HepG2 (cell line): ENCODE measurements at regions not wholly inside any gene's neighbourhood (a gene's known extent, or its start where the extent isn't known, plus 50 kb on each side); places are given as distances from the start of the nearest gene placed in this dataset.
A peak's percentile ranks its signal among the peaks of the same experiment; 100 is the strongest.

Experiments
- HDAC1 ChIP-seq: sonication (generic); formaldehyde crosslinking; IDR thresholded peaks from 2 replicates; pipeline ENCODE4 v1.5.1; 2020; ENCODE audit warnings: mild to moderate bottlenecking, missing genetic modification reagents
- HMG20A ChIP-seq: IDR thresholded peaks from 2 replicates; pipeline ENCODE4 v1.6.1; 2016; ENCODE audit warnings: borderline replicate concordance
- IRF2 ChIP-seq: IDR thresholded peaks from 2 replicates; pipeline ENCODE4 v1.6.1; 2018; ENCODE audit warnings: missing genetic modification reagents, missing compliant biosample characterization
- LCORL ChIP-seq, 2 experiments: fragments of 450-650 bp in 1 of 2; sonication (generic) in 1 of 2; formaldehyde crosslinking in 1 of 2; IDR thresholded peaks; 2 replicates each; pipeline versions ENCODE4 v1.5.0 to v1.6.1; 2017 to 2020; ENCODE audit warnings: antibody characterized with exemption in 1 of 2, missing genetic modification reagents in 1 of 2
- ONECUT2 ChIP-seq: sonication (generic); formaldehyde crosslinking; IDR thresholded peaks from 2 replicates; pipeline ENCODE4 v1.4.0; 2020; ENCODE audit warnings: missing genetic modification reagents
- SNAPC2 ChIP-seq: sonication (generic); formaldehyde crosslinking; IDR thresholded peaks from 2 replicates; pipeline ENCODE4 v1.8.1; 2022; ENCODE audit warnings: mild to moderate bottlenecking, missing genetic modification reagents
- ZFAT ChIP-seq: sonication (generic); formaldehyde crosslinking; conservative IDR thresholded peaks from 2 replicates; pipeline ENCODE4 v1.8.1; 2023; ENCODE audit warnings: missing genetic modification reagents, inconsistent platforms
- ZNF17 ChIP-seq: sonication (generic); formaldehyde crosslinking; IDR thresholded peaks from 2 replicates; pipeline ENCODE4 v1.5.0; 2020; ENCODE audit warnings: mild to moderate bottlenecking, missing genetic modification reagents
- ZNF501 ChIP-seq: sonication (generic); formaldehyde crosslinking; IDR thresholded peaks from 2 replicates; pipeline ENCODE4 v1.5.1; 2020; ENCODE audit warnings: mild to moderate bottlenecking, moderate library complexity, missing genetic modification reagents
- TF ChIP-seq, protein P1 (sequence below): sonication (generic); formaldehyde crosslinking; IDR thresholded peaks from 2 replicates; pipeline ENCODE4 v1.5.1; 2020; ENCODE audit warnings: mild to moderate bottlenecking, missing genetic modification reagents, borderline replicate concordance
- TF ChIP-seq, protein P2 (sequence below), 2 experiments: IDR thresholded peaks; 2 replicates each; pipeline ENCODE4 v1.6.1; 2011 to 2012; ENCODE audit warnings: low read length in 2 of 2, borderline replicate concordance in 1 of 2, low read depth in 1 of 2, mild to moderate bottlenecking in 1 of 2, moderate library complexity in 1 of 2
- TF ChIP-seq, protein P3 (sequence below): sonication (generic); formaldehyde crosslinking; conservative IDR thresholded peaks from 2 replicates; pipeline ENCODE4 v1.8.1; 2023; ENCODE audit warnings: missing genetic modification reagents
- TF ChIP-seq, protein P4 (sequence below): sonication (generic); formaldehyde crosslinking; IDR thresholded peaks from 2 replicates; pipeline ENCODE4 v1.4.0; 2020; ENCODE audit warnings: mild to moderate bottlenecking, missing genetic modification reagents
- TF ChIP-seq, protein P5 (sequence below): sonication (generic); formaldehyde crosslinking; IDR thresholded peaks from 2 replicates; pipeline ENCODE4 v1.4.0; 2020; ENCODE audit warnings: missing genetic modification reagents

DNA sequence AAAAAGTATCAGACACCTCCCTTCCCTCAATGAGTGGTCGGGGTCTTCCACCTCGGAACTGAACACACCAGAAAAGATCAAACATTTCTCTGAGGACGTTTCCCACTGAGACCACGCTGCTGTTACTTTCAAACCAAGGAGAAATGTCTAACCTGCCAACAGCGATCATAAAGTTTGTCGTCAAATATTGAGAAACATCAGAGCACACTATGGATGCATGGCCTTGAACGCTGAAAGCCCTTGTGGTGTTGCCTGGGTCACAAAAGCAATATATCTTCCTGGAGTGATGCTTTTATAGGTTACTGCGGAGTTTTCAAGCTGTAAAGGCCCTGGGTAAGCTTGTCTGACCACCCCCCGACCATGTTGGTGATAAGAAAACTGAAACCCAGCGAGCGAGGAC is 70.2 kb upstream of the ID2 start (continued):
- TF ChIP-seq, protein P1, sequence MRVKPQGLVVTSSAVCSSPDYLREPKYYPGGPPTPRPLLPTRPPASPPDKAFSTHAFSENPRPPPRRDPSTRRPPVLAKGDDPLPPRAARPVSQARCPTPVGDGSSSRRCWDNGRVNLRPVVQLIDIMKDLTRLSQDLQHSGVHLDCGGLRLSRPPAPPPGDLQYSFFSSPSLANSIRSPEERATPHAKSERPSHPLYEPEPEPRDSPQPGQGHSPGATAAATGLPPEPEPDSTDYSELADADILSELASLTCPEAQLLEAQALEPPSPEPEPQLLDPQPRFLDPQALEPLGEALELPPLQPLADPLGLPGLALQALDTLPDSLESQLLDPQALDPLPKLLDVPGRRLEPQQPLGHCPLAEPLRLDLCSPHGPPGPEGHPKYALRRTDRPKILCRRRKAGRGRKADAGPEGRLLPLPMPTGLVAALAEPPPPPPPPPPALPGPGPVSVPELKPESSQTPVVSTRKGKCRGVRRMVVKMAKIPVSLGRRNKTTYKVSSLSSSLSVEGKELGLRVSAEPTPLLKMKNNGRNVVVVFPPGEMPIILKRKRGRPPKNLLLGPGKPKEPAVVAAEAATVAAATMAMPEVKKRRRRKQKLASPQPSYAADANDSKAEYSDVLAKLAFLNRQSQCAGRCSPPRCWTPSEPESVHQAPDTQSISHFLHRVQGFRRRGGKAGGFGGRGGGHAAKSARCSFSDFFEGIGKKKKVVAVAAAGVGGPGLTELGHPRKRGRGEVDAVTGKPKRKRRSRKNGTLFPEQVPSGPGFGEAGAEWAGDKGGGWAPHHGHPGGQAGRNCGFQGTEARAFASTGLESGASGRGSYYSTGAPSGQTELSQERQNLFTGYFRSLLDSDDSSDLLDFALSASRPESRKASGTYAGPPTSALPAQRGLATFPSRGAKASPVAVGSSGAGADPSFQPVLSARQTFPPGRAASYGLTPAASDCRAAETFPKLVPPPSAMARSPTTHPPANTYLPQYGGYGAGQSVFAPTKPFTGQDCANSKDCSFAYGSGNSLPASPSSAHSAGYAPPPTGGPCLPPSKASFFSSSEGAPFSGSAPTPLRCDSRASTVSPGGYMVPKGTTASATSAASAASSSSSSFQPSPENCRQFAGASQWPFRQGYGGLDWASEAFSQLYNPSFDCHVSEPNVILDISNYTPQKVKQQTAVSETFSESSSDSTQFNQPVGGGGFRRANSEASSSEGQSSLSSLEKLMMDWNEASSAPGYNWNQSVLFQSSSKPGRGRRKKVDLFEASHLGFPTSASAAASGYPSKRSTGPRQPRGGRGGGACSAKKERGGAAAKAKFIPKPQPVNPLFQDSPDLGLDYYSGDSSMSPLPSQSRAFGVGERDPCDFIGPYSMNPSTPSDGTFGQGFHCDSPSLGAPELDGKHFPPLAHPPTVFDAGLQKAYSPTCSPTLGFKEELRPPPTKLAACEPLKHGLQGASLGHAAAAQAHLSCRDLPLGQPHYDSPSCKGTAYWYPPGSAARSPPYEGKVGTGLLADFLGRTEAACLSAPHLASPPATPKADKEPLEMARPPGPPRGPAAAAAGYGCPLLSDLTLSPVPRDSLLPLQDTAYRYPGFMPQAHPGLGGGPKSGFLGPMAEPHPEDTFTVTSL (CRISPR knock-in tag): peak; percentile 60; the same call in 1 of the 2 replicates
- TF ChIP-seq, protein P2, sequence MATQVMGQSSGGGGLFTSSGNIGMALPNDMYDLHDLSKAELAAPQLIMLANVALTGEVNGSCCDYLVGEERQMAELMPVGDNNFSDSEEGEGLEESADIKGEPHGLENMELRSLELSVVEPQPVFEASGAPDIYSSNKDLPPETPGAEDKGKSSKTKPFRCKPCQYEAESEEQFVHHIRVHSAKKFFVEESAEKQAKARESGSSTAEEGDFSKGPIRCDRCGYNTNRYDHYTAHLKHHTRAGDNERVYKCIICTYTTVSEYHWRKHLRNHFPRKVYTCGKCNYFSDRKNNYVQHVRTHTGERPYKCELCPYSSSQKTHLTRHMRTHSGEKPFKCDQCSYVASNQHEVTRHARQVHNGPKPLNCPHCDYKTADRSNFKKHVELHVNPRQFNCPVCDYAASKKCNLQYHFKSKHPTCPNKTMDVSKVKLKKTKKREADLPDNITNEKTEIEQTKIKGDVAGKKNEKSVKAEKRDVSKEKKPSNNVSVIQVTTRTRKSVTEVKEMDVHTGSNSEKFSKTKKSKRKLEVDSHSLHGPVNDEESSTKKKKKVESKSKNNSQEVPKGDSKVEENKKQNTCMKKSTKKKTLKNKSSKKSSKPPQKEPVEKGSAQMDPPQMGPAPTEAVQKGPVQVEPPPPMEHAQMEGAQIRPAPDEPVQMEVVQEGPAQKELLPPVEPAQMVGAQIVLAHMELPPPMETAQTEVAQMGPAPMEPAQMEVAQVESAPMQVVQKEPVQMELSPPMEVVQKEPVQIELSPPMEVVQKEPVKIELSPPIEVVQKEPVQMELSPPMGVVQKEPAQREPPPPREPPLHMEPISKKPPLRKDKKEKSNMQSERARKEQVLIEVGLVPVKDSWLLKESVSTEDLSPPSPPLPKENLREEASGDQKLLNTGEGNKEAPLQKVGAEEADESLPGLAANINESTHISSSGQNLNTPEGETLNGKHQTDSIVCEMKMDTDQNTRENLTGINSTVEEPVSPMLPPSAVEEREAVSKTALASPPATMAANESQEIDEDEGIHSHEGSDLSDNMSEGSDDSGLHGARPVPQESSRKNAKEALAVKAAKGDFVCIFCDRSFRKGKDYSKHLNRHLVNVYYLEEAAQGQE (IDR thresholded peaks at IDR 0.05; ENCODE audit: borderline replicate concordance in 1 of 2, low read depth in 1 of 2, low read length in 2 of 2): peak in 1 of 2 experiments; percentile 8; a peak in 1 of 4 replicates
- TF ChIP-seq, protein P3, sequence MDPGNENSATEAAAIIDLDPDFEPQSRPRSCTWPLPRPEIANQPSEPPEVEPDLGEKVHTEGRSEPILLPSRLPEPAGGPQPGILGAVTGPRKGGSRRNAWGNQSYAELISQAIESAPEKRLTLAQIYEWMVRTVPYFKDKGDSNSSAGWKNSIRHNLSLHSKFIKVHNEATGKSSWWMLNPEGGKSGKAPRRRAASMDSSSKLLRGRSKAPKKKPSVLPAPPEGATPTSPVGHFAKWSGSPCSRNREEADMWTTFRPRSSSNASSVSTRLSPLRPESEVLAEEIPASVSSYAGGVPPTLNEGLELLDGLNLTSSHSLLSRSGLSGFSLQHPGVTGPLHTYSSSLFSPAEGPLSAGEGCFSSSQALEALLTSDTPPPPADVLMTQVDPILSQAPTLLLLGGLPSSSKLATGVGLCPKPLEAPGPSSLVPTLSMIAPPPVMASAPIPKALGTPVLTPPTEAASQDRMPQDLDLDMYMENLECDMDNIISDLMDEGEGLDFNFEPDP (CRISPR knock-in tag): no peak
- TF ChIP-seq HDAC1 (CRISPR knock-in tag) (0 out of 2 replicates have a peak, but pooled peaks have one; percentile 60), HMG20A (CRISPR knock-in tag) (peak; percentile 90), LCORL (IDR thresholded peaks at IDR 0.05) (no peak), LCORL (CRISPR knock-in tag; IDR thresholded peaks at IDR 0.05) (no peak), SNAPC2 (CRISPR knock-in tag) (no peak), ZNF17 (CRISPR knock-in tag) (no peak), IRF2 (CRISPR knock-in tag) (peak; percentile 55; the same call in 1 of the 2 replicates), ONECUT2 (0 out of 2 replicates have a peak, but pooled peaks have one; percentile 30), ZFAT (no peak), ZNF501 (CRISPR knock-in tag) (peak; percentile 42; the same call in 1 of the 2 replicates)
- TF ChIP-seq, protein P4, sequence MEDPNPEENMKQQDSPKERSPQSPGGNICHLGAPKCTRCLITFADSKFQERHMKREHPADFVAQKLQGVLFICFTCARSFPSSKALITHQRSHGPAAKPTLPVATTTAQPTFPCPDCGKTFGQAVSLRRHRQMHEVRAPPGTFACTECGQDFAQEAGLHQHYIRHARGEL (CRISPR knock-in tag): no peak
- TF ChIP-seq, protein P5, sequence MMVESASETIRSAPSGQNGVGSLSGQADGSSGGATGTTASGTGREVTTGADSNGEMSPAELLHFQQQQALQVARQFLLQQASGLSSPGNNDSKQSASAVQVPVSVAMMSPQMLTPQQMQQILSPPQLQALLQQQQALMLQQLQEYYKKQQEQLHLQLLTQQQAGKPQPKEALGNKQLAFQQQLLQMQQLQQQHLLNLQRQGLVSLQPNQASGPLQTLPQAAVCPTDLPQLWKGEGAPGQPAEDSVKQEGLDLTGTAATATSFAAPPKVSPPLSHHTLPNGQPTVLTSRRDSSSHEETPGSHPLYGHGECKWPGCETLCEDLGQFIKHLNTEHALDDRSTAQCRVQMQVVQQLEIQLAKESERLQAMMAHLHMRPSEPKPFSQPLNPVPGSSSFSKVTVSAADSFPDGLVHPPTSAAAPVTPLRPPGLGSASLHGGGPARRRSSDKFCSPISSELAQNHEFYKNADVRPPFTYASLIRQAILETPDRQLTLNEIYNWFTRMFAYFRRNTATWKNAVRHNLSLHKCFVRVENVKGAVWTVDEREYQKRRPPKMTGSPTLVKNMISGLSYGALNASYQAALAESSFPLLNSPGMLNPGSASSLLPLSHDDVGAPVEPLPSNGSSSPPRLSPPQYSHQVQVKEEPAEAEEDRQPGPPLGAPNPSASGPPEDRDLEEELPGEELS: peak; percentile 50; the same call in 1 of the 2 replicates
